SK-N-SH (cell line): ENCODE measurements at regions not wholly inside any gene's neighbourhood (a gene's known extent, or its start where the extent isn't known, plus 50 kb on each side); places are given as distances from the start of the nearest gene placed in this dataset.

ENCODE experiments used
- CTCF ChIA-PET: fragments of 300-600, 350-600 bp; formaldehyde crosslinking; extraction: SDS; loops from one replicate; lab custom pipeline; 2021; lab: Yijun Ruan, JAX
- POLR2A ChIA-PET: fragments of 350-600 bp; sonication (Branson Sonifier 250); formaldehyde crosslinking; extraction: SDS; loops from one replicate; lab custom pipeline; 2020; ENCODE audit warnings: antibody characterized with exemption, inconsistent platforms; lab: Yijun Ruan, JAX
- DNase-seq: peaks from one replicate; pipeline ENCODE4 v3.0.0; 2012
- H2AFZ ChIP-seq: fragments of 200-600 bp; sonication (generic); 2 replicates; pipeline ENCODE4 v1.8.1; 2016; ENCODE audit warnings: antibody characterized with exemption, mild to moderate bottlenecking, low read depth
- H3F3A ChIP-seq: fragments of 200-600 bp; sonication (generic); replicated peaks from 2 replicates; pipeline ENCODE3; 2016; ENCODE audit warnings: antibody characterized with exemption, mild to moderate bottlenecking; ENCODE audit not compliant: insufficient read depth
- H3K27ac ChIP-seq, 2 experiments: fragments of 200-500 bp in 1 of 2; fragments of 200-600 bp in 1 of 2; sonication (Bioruptor generic) in 1 of 2; sonication (generic), shearing (Covaris generic) in 1 of 2; 2 replicates each; pipeline versions ENCODE4 v1.5.1 to v1.6.1; 2014 to 2016; ENCODE audit warnings: low read depth in 2 of 2, inconsistent platforms in 1 of 2, low read length in 1 of 2, mild to moderate bottlenecking in 1 of 2, mixed read lengths in 1 of 2
- H3K27me3 ChIP-seq: fragments of 200-600 bp; sonication (generic), shearing (Covaris generic); 2 replicates; pipeline ENCODE4 v1.6.1; 2016; ENCODE audit warnings: mixed run types; ENCODE audit not compliant: insufficient read depth
- H3K36me3 ChIP-seq, 2 experiments: fragments of 200-500 bp in 1 of 2; fragments of 200-600 bp in 1 of 2; sonication (Bioruptor generic) in 1 of 2; sonication (generic) in 1 of 2; replicated peaks in 1 of 2; 2 replicates each; pipeline versions ENCODE3 to v1.5.1; 2014 to 2016; ENCODE audit warnings: low read length in 1 of 2, mild to moderate bottlenecking in 1 of 2; ENCODE audit not compliant: insufficient read depth in 2 of 2, control insufficient read depth in 1 of 2
- H3K4me1 ChIP-seq, 2 experiments: fragments of 200-500 bp in 1 of 2; fragments of 200-600 bp in 1 of 2; sonication (Bioruptor generic) in 1 of 2; sonication (generic), shearing (Covaris generic) in 1 of 2; 2 replicates each; pipeline versions ENCODE4 v1.5.1 to v1.6.1; 2014 to 2016; ENCODE audit warnings: low read depth in 1 of 2, low read length in 1 of 2, mixed run types in 1 of 2; ENCODE audit not compliant: insufficient read depth in 2 of 2, control insufficient read depth in 1 of 2
- H3K4me2 ChIP-seq: fragments of 200-600 bp; sonication (generic), shearing (Covaris generic); 2 replicates; pipeline ENCODE4 v1.6.1; 2017; ENCODE audit warnings: mixed run types
- H3K4me3 ChIP-seq, 2 experiments: fragments of 200-500 bp in 1 of 2; fragments of 200-600 bp in 1 of 2; sonication (Bioruptor generic) in 1 of 2; sonication (generic), shearing (Covaris generic) in 1 of 2; 2 replicates each; pipeline versions ENCODE4 v1.5.1 to v1.8.1; 2014 to 2016; ENCODE audit warnings: low read depth in 2 of 2, inconsistent platforms in 1 of 2, low read length in 1 of 2, mild to moderate bottlenecking in 1 of 2, mixed read lengths in 1 of 2, moderate library complexity in 1 of 2
- H3K79me2 ChIP-seq: fragments of 200-600 bp; sonication (generic); 2 replicates; pipeline ENCODE4 v1.8.1; 2017; ENCODE audit warnings: mild to moderate bottlenecking; ENCODE audit not compliant: insufficient read depth
- H3K9ac ChIP-seq: fragments of 200-600 bp; sonication (generic); 2 replicates; pipeline ENCODE4 v1.6.1; 2017; ENCODE audit warnings: mixed run types
- H3K9me2 ChIP-seq: fragments of 200-600 bp; sonication (generic); 2 replicates; pipeline ENCODE4 v1.6.1; 2017; ENCODE audit warnings: mixed run types
- H3K9me3 ChIP-seq: fragments of 200-600 bp; sonication (generic); 2 replicates; pipeline ENCODE4 v1.6.1; 2017; ENCODE audit warnings: mixed run types, mild to moderate bottlenecking, moderate library complexity
- H4K20me1 ChIP-seq: fragments of 200-600 bp; sonication (generic); 2 replicates; pipeline ENCODE4 v1.6.1; 2017; ENCODE audit warnings: mild to moderate bottlenecking, mixed run types; ENCODE audit not compliant: insufficient read depth
- CHD2 ChIP-seq: fragments of 150-350 bp; IDR thresholded peaks from 2 replicates; pipeline ENCODE4 v1.6.1; 2018; ENCODE audit warnings: low read length; ENCODE audit not compliant: partially characterized antibody
- ELF1 ChIP-seq: IDR thresholded peaks from 2 replicates; pipeline ENCODE4 v1.4.0; 2012
- EZH2phosphoT487 ChIP-seq: fragments of 200-600 bp; sonication (generic); IDR thresholded peaks from 2 replicates; pipeline ENCODE4 v1.6.1; 2017; ENCODE audit warnings: low read depth, mixed run types, mild to moderate bottlenecking, antibody characterized with exemption, moderate library complexity, borderline replicate concordance
- GABPA ChIP-seq: IDR thresholded peaks from 2 replicates; pipeline ENCODE4 v1.4.0; 2012; ENCODE audit warnings: low read depth, mild to moderate bottlenecking
- NRF1 ChIP-seq: IDR thresholded peaks from 2 replicates; pipeline ENCODE4 v1.6.1; 2012; ENCODE audit warnings: low read depth, mild to moderate bottlenecking, low read length
- PBX3 ChIP-seq: IDR thresholded peaks from 2 replicates; pipeline ENCODE4; 2012
- RXRA ChIP-seq: IDR thresholded peaks from 2 replicates; pipeline ENCODE4 v1.4.0; 2012; ENCODE audit warnings: low read depth, mild to moderate bottlenecking, borderline replicate concordance
- SMC3 ChIP-seq: IDR thresholded peaks from 2 replicates; pipeline ENCODE4 v1.6.1; 2012; ENCODE audit warnings: low read depth, low read length, improper control_type of control experiment
- USF2 ChIP-seq: fragments of 150-350 bp; IDR thresholded peaks from 2 replicates; pipeline ENCODE4 v1.6.1; 2017; ENCODE audit warnings: antibody characterized with exemption, low read length, low read depth, borderline replicate concordance
- ZBTB33 ChIP-seq: IDR thresholded peaks from 2 replicates; pipeline ENCODE4 v1.4.0; 2012; ENCODE audit warnings: low read depth, borderline replicate concordance
- WGBS: methylation state at CpG from one replicate; pipeline ENCODE4 v1.1.6; 2017; ENCODE audit warnings: low lambda C conversion rate; 5-methylcytosine and 5-hydroxymethylcytosine counted together
- TF ChIP-seq, protein P1 (sequence below): IDR thresholded peaks from 2 replicates; pipeline ENCODE4 v1.4.0; 2012; ENCODE audit warnings: low read depth

- Histone ChIP-seq H3F3A (no peaks in the 10 kb centered on the region), H3K4me1 (no peaks in the 10 kb centered on the region), H4K20me1 (no peaks in the 10 kb centered on the region), H3K4me3 (no peak overlapping the region), H3K27ac (no peak overlapping the region), H3K9me3 (no peaks in the 10 kb centered on the region), H3K36me3 (no peaks in the 10 kb centered on the region)
- WGBS = 71% methylated on average over 4 of the region's 4 CpGs
- TF ChIP-seq ELF1 (no peak), EZH2phosphoT487 (no peak), PBX3 (no peak), RXRA (no peak), USF2 (no peak), CHD2 (no peak), NRF1 (no peak), SMC3 (no peak), GABPA (no peak)
- TF ChIP-seq, protein P1, sequence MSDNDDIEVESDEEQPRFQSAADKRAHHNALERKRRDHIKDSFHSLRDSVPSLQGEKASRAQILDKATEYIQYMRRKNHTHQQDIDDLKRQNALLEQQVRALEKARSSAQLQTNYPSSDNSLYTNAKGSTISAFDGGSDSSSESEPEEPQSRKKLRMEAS = no peak
- TF ChIP-seq, all 33 proteins: peak for 0
- Histone ChIP-seq H2AFZ (peak overlapping the region; percentile 51; the same call in 1 of the 2 replicates), H3K9ac (no peak overlapping the region), H3K27me3 (no peaks in the 10 kb centered on the region), H3K9me2 (no peaks in the 10 kb centered on the region), H3K4me2 (no peak overlapping the region), H3K79me2 (no peaks in the 10 kb centered on the region)
- DNase-seq = no peak
- ChIA-PET POLR2A (no interaction called here), CTCF (interaction anchor here (0.7 kb wide), 1 partner anchor 704 kb away, joined by 3 read pairs; no protein-coding TSS in a partner anchor)
Observed at GRCh38 chr13:65710514-65710913, 1519.6 kb downstream of the PCDH9 start.

- Histone ChIP-seq H3K9me3 (no peaks in the 10 kb centered on the region), H3K4me2 (no peak overlapping the region), H4K20me1 (no peaks in the 10 kb centered on the region), H3F3A (no peaks in the 10 kb centered on the region), H3K79me2 (no peaks in the 10 kb centered on the region), H3K4me1 (no peaks in the 10 kb centered on the region), H3K9ac (no peak overlapping the region), H3K27me3 (no peaks in the 10 kb centered on the region), H3K36me3 (no peaks in the 10 kb centered on the region), H3K9me2 (0 out of 2 replicates have a peak, but pooled peaks cover 2% of the 10 kb centered on the region), H3K4me3 (no peak overlapping the region), H3K27ac (no peak overlapping the region), H2AFZ (no peak overlapping the region)
- CTCF ChIA-PET = no interaction called here
- no peak for TF ChIP-seq ZBTB33
- TF ChIP-seq EZH2phosphoT487 = no peak
- no peak for DNase-seq
- POLR2A ChIA-PET = no interaction called here
Observed at GRCh38 chr13:65697843-65698242, 1532.3 kb downstream of the PCDH9 start.
